H9 (cell line): ENCODE measurements at regions not wholly inside any gene's neighbourhood (a gene's known extent, or its start where the extent isn't known, plus 50 kb on each side); places are given as distances from the start of the nearest gene placed in this dataset.

Source experiments
- DNase-seq: peaks from one replicate; pipeline ENCODE4 v3.0.0-alpha.2; 2017
- H2AFZ ChIP-seq: one replicate; pipeline ENCODE4 v1.6.1; 2013; ENCODE audit warnings: mild to moderate bottlenecking, low read length, control low read depth, moderate library complexity
- H2AK5ac ChIP-seq: 2 replicates; pipeline ENCODE4 v1.6.1; 2013; ENCODE audit warnings: low read length, control low read depth, mixed read lengths; ENCODE audit not compliant: insufficient read length
- H2BK120ac ChIP-seq: one replicate; pipeline ENCODE4 v1.6.1; 2013; ENCODE audit warnings: low read depth, mild to moderate bottlenecking, low read length, control low read depth, inconsistent platforms; ENCODE audit not compliant: poor library complexity, severe bottlenecking
- H2BK12ac ChIP-seq: 2 replicates; pipeline ENCODE4 v1.6.1; 2013; ENCODE audit warnings: low read length, control low read depth, mixed read lengths, low read depth; ENCODE audit not compliant: insufficient read length
- H2BK15ac ChIP-seq: 2 replicates; pipeline ENCODE4 v1.6.1; 2013; ENCODE audit warnings: low read depth, low read length, control low read depth
- H2BK20ac ChIP-seq: one replicate; pipeline ENCODE4 v1.6.1; 2013; ENCODE audit warnings: low read depth, mild to moderate bottlenecking, low read length, control low read depth, inconsistent platforms; ENCODE audit not compliant: poor library complexity, severe bottlenecking
- H2BK5ac ChIP-seq: 2 replicates; pipeline ENCODE4 v1.6.1; 2013; ENCODE audit warnings: low read length, control low read depth, mixed read lengths; ENCODE audit not compliant: insufficient read length
- H3K14ac ChIP-seq: 2 replicates; pipeline ENCODE4 v1.6.1; 2013; ENCODE audit warnings: low read length, control low read depth; ENCODE audit not compliant: insufficient read depth
- H3K18ac ChIP-seq: 2 replicates; pipeline ENCODE4 v1.6.1; 2013; ENCODE audit warnings: low read depth, mild to moderate bottlenecking, mixed read lengths, low read length, control low read depth; ENCODE audit not compliant: insufficient read length
- H3K23ac ChIP-seq: 2 replicates; pipeline ENCODE4 v1.6.1; 2013; ENCODE audit warnings: low read length, control low read depth, mixed read lengths, low read depth; ENCODE audit not compliant: insufficient read length
- H3K23me2 ChIP-seq: 2 replicates; pipeline ENCODE4 v1.6.1; 2013; ENCODE audit warnings: low read depth, mild to moderate bottlenecking, mixed read lengths, low read length, control low read depth; ENCODE audit not compliant: insufficient read length, poor library complexity, severe bottlenecking
- H3K27ac ChIP-seq: 2 replicates; pipeline ENCODE4 v1.5.1; 2013; ENCODE audit warnings: low read length, control low read depth, mixed read lengths, low read depth; ENCODE audit not compliant: insufficient read length
- H3K27me3 ChIP-seq: 2 replicates; pipeline ENCODE4 v1.6.1; 2013; ENCODE audit warnings: low read length, control low read depth, inconsistent platforms; ENCODE audit not compliant: insufficient read depth
- H3K4ac ChIP-seq: 2 replicates; pipeline ENCODE4 v1.6.1; 2013; ENCODE audit warnings: low read depth, mild to moderate bottlenecking, control low read depth, inconsistent platforms, low read length, moderate library complexity
- H3K4me1 ChIP-seq: 2 replicates; pipeline ENCODE4 v1.6.1; 2013; ENCODE audit warnings: low read length, control low read depth, inconsistent platforms; ENCODE audit not compliant: insufficient read depth
- H3K4me2 ChIP-seq: 2 replicates; pipeline ENCODE4 v1.6.1; 2013; ENCODE audit warnings: low read length, control low read depth, mixed read lengths; ENCODE audit not compliant: insufficient read length, insufficient read depth
- H3K56ac ChIP-seq: 2 replicates; pipeline ENCODE4 v1.6.1; 2013; ENCODE audit warnings: low read depth, mild to moderate bottlenecking, mixed read lengths, low read length, control low read depth; ENCODE audit not compliant: insufficient read length
- H3K79me1 ChIP-seq: 2 replicates; pipeline ENCODE4 v1.6.1; 2013; ENCODE audit warnings: low read depth, mild to moderate bottlenecking, moderate library complexity, low read length, control low read depth, inconsistent platforms; ENCODE audit not compliant: insufficient read depth, poor library complexity, severe bottlenecking
- H3K79me2 ChIP-seq: 2 replicates; pipeline ENCODE4 v1.6.1; 2013; ENCODE audit warnings: low read length, control low read depth, inconsistent platforms; ENCODE audit not compliant: insufficient read depth
- H3K9ac ChIP-seq: 2 replicates; pipeline ENCODE4 v1.6.1; 2013; ENCODE audit warnings: low read length, control low read depth, mixed read lengths; ENCODE audit not compliant: insufficient read length; ENCODE audit errors: extremely low read depth
- H3K9me3 ChIP-seq: one replicate; pipeline ENCODE4 v1.6.1; 2013; ENCODE audit warnings: low read depth, low read length, inconsistent platforms; ENCODE audit not compliant: control insufficient read depth
- H3T11ph ChIP-seq: one replicate; pipeline ENCODE4 v1.6.1; 2013; ENCODE audit warnings: mild to moderate bottlenecking, low read length, control low read depth, inconsistent platforms
- H4K20me1 ChIP-seq: one replicate; pipeline ENCODE4 v1.6.1; 2013; ENCODE audit not compliant: control insufficient read depth, insufficient read length, insufficient read depth
- H4K5ac ChIP-seq: 2 replicates; pipeline ENCODE4 v1.6.1; 2013; ENCODE audit warnings: low read depth, mild to moderate bottlenecking, mixed read lengths, low read length, control low read depth; ENCODE audit not compliant: insufficient read length
- H4K8ac ChIP-seq: replicated peaks from 2 replicates; pipeline ENCODE4 v1.6.1; 2013; ENCODE audit warnings: low read length, control low read depth, mixed read lengths, low read depth; ENCODE audit not compliant: insufficient read length
- H4K91ac ChIP-seq: 2 replicates; pipeline ENCODE4 v1.6.1; 2013; ENCODE audit warnings: low read depth, mild to moderate bottlenecking, moderate library complexity, mixed read lengths, low read length, control low read depth; ENCODE audit not compliant: insufficient read length
- H3K27ac Mint-ChIP-seq, 3 experiments: 2 replicates in 2 of 3; 3 replicates in 1 of 3; pipeline ENCODE4 v1.8.0; 2020 to 2021; ENCODE audit warnings: mixed read lengths in 3 of 3, mild to moderate bottlenecking in 1 of 3, moderate library complexity in 1 of 3
- H3K27me3 Mint-ChIP-seq: 2 replicates; pipeline ENCODE4 v1.8.0; 2021; ENCODE audit warnings: low read depth, mild to moderate bottlenecking, moderate library complexity, mixed read lengths
- H3K36me3 Mint-ChIP-seq, 3 experiments: 2 replicates in 2 of 3; 3 replicates in 1 of 3; pipeline ENCODE4 v1.8.0; 2020 to 2021; ENCODE audit warnings: low read depth in 3 of 3, mixed read lengths in 3 of 3; ENCODE audit not compliant: insufficient read depth in 1 of 3
- H3K4me1 Mint-ChIP-seq, 2 experiments: 2 replicates each; pipeline ENCODE4 v1.8.0; 2020; ENCODE audit warnings: mixed read lengths in 2 of 2
- H3K4me3 Mint-ChIP-seq, 2 experiments: 2 replicates in 1 of 2; 3 replicates in 1 of 2; pipeline ENCODE4 v1.8.0; 2020 to 2021; ENCODE audit warnings: mild to moderate bottlenecking in 2 of 2, mixed read lengths in 2 of 2, moderate library complexity in 1 of 2
- H3K9me3 Mint-ChIP-seq, 2 experiments: 2 replicates in 1 of 2; 3 replicates in 1 of 2; pipeline ENCODE4 v1.8.0; 2020; ENCODE audit warnings: mild to moderate bottlenecking in 2 of 2, mixed read lengths in 2 of 2, moderate library complexity in 1 of 2
- CTCF ChIP-seq: fragments of 200-600 bp; sonication (generic); conservative IDR thresholded peaks from 3 replicates; pipeline ENCODE4 v1.8.0; 2021; ENCODE audit warnings: antibody characterized with exemption, mild to moderate bottlenecking

GRCh38 chr11:45021001-45021400, 70.3 kb upstream of the TP53I11 start:
- no peak for DNase-seq
- Histone ChIP-seq H3K27me3 (no peaks in the 10 kb centered on the region), H2BK15ac (no peak overlapping the region), H3K9me3 (no peaks in the 10 kb centered on the region), H3K23me2 (no peaks in the 10 kb centered on the region), H2BK120ac (no peak overlapping the region), H2BK5ac (no peak overlapping the region), H4K5ac (no peak overlapping the region), H2BK20ac (no peak overlapping the region), H3K56ac (no peak overlapping the region), H3K4me2 (no peak overlapping the region), H3K4ac (no peak overlapping the region), H3T11ph (no peak overlapping the region), H3K79me1 (no peaks in the 10 kb centered on the region), H2BK12ac (no peak overlapping the region), H3K9ac (no peak overlapping the region), H3K14ac (no peak overlapping the region), H3K79me2 (no peaks in the 10 kb centered on the region), H3K23ac (no peak overlapping the region), H4K20me1 (no peaks in the 10 kb centered on the region), H4K91ac (no peak overlapping the region), H2AFZ (no peak overlapping the region), H3K4me1 (peaks cover 2% of the 10 kb centered on the region; the same call in 1 of the 2 replicates), H3K18ac (no peak overlapping the region), H4K8ac (no peak overlapping the region), H2AK5ac (no peak overlapping the region), H3K27ac (no peak overlapping the region)
- no peaks in the 10 kb centered on the region; a peak in 2 of 5 replicates for H3K9me3 Mint-ChIP-seq
- no peak overlapping the region for H3K4me3 Mint-ChIP-seq
- no peaks in the 10 kb centered on the region for H3K36me3 Mint-ChIP-seq
- H3K4me1 Mint-ChIP-seq, result peaks cover 25 to 29% of the 10 kb centered on the region in 2 experiments
- H3K27ac Mint-ChIP-seq, result no peak overlapping the region
- H3K27me3 Mint-ChIP-seq, result peaks cover 4% of the 10 kb centered on the region; the same call in 1 of the 2 replicates
- no peak for TF ChIP-seq CTCF
